Testis (tissue), 2 donors: ENCODE measurements at regions not wholly inside any gene's neighbourhood (a gene's known extent, or its start where the extent isn't known, plus 50 kb on each side); places are given as distances from the start of the nearest gene placed in this dataset.

Experiments
- DNase-seq: peaks from one replicate; pipeline ENCODE4 v3.0.0-alpha.2; 2019
- H3K27ac ChIP-seq, 2 donors: fragments of 200-600 bp; sonication (generic); one replicate each; pipeline ENCODE4 v1.5.1; 2019
- H3K27me3 ChIP-seq: fragments of 200-600 bp; sonication (generic); one replicate; pipeline ENCODE4 v1.5.1; 2019
- H3K36me3 ChIP-seq: fragments of 200-600 bp; sonication (generic); one replicate; pipeline ENCODE4 v1.5.1; 2017; ENCODE audit warnings: low read depth; ENCODE audit errors: missing control alignments
- H3K4me1 ChIP-seq: fragments of 200-600 bp; sonication (generic); one replicate; pipeline ENCODE4 v1.5.1; 2019
- H3K4me3 ChIP-seq, 2 donors: fragments of 200-600 bp; sonication (generic); one replicate each; pipeline ENCODE4 v1.5.1; 2017 to 2019
- H3K9me3 ChIP-seq: fragments of 200-600 bp; sonication (generic); one replicate; pipeline ENCODE4 v1.5.1; 2017
- POLR2A ChIP-seq: fragments of 450-650 bp; IDR thresholded peaks from one replicate; pipeline ENCODE4 v1.6.1; 2017; ENCODE audit warnings: antibody characterized with exemption, mild to moderate bottlenecking, moderate library complexity
- WGBS, 2 donors: methylation state at CpG; one replicate each; pipeline ENCODE4 v1.1.5; 2018; 5-methylcytosine and 5-hydroxymethylcytosine counted together
- intact Hi-C: fragments of 100-400 bp; cut with DNase I; formaldehyde crosslinking; loops from one replicate; pipeline ENCODE4 v1.15.1; 2023; ENCODE audit warnings: low total_unique reads
- TF ChIP-seq, protein P1 (sequence below), 3 experiments: fragments of 450-650 bp in 2 of 3; fragments of 200-600 bp in 1 of 3; sonication (generic) in 1 of 3; IDR thresholded peaks; one replicate each; pipeline ENCODE4 v1.5.1; 2016 to 2019; ENCODE audit warnings: antibody characterized with exemption in 3 of 3, mild to moderate bottlenecking in 2 of 3, moderate library complexity in 1 of 3

DNA sequence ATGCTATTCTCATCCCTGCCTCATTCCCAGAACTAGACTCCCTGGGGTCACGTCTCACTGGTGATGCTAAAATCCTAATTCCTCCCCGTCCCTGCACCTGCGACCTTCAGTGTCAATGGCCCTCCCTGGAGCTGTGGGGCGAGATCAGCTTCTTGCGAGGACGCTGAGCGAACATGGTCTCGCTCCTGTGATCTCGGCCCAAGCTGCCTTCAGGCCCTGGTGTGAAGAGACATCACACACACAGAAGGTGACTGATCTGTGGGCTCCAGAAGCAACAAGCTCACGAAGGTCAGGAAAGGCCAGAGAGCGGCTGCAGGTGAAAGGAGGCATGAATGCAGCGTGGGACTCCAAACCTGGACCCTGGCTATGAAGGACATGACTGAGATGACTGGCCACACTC, 139.5 kb upstream of the CST7 start:
- Histone ChIP-seq H3K4me3 (no peak overlapping the region), H3K27me3 (no peaks in the 10 kb centered on the region), H3K9me3 (no peaks in the 10 kb centered on the region), H3K27ac (no peak overlapping the region), H3K4me1 (no peaks in the 10 kb centered on the region), H3K36me3 (no peaks in the 10 kb centered on the region)
- DNase-seq = no peak
- WGBS, 2 donors = 93 to 94% methylated on average over 12 of the region's 12 CpGs
- intact Hi-C loops = no loop called here
- TF ChIP-seq, protein P1, sequence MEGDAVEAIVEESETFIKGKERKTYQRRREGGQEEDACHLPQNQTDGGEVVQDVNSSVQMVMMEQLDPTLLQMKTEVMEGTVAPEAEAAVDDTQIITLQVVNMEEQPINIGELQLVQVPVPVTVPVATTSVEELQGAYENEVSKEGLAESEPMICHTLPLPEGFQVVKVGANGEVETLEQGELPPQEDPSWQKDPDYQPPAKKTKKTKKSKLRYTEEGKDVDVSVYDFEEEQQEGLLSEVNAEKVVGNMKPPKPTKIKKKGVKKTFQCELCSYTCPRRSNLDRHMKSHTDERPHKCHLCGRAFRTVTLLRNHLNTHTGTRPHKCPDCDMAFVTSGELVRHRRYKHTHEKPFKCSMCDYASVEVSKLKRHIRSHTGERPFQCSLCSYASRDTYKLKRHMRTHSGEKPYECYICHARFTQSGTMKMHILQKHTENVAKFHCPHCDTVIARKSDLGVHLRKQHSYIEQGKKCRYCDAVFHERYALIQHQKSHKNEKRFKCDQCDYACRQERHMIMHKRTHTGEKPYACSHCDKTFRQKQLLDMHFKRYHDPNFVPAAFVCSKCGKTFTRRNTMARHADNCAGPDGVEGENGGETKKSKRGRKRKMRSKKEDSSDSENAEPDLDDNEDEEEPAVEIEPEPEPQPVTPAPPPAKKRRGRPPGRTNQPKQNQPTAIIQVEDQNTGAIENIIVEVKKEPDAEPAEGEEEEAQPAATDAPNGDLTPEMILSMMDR (IDR thresholded peaks at IDR 0.05) = no peak
- no peak for TF ChIP-seq POLR2A

GRCh38 chr20:24810676-24811407, 138.2 kb upstream of the CST7 start:
- Histone ChIP-seq H3K36me3 (no peaks in the 10 kb centered on the region), H3K4me1 (no peaks in the 10 kb centered on the region), H3K27ac (no peak overlapping the region), H3K4me3 (no peak overlapping the region), H3K27me3 (no peaks in the 10 kb centered on the region), H3K9me3 (no peaks in the 10 kb centered on the region)
- intact Hi-C loops = no loop called here
- TF ChIP-seq, protein P1 (IDR thresholded peaks at IDR 0.05) = no peak
- TF ChIP-seq POLR2A = no peak
- DNase-seq = no peak
- 83 to 93% methylated on average over 6 of the region's 6 CpGs for WGBS, 2 donors

DNA sequence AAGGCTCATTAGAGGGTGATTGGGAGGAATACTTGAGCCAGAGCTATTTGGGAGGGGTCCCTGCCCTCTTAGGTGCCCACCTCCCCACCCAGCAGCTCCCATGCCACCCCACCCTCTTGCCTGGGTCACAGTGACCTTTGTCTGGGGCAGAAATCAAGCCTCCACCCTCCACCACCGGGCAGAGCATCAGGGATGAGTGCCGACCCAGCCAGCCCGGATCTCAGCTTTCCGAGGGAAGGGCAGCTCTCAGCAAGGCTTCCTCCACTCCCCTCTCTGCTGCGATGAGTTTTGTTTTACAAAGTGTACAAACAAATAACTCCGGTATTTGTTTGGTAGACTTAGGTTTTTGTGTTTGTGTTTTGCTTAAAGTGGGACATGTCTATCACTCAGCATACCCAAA, 136.7 kb upstream of the CST7 start:
- no peak overlapping the region for H3K4me3 ChIP-seq
- intact Hi-C loops = no loop called here
- H3K36me3 ChIP-seq = no peaks in the 10 kb centered on the region
- no peaks in the 10 kb centered on the region for H3K4me1 ChIP-seq
- H3K27ac ChIP-seq = no peak overlapping the region
- TF ChIP-seq, protein P1 (IDR thresholded peaks at IDR 0.05) = no peak
- TF ChIP-seq POLR2A = no peak
- DNase-seq = no peak
- no peaks in the 10 kb centered on the region for H3K9me3 ChIP-seq
- WGBS, 2 donors = 56 to 60% methylated on average over 2 to 6 of the region's 6 CpGs
- no peaks in the 10 kb centered on the region for H3K27me3 ChIP-seq

DNA sequence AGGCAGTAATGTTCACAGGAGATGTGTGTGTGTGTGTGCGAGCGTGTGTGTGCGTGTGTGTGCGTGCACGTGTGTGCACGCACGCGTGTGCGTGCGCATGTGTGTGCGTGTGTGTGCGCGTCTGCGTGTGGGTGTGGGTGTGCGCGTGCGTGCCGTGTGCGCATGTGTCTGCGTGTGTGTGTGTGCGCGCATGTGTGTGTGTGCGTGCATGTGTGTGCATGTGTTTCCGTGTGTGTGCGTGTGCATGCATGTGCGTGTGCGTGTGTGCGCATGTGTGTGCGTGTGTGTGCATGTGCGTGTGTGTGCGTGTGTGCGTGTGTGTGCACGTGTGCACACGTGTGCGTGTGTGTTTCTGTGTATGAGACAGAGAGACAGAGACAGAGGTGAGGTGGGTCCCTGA, 136.0 kb upstream of the CST7 start:
- Histone ChIP-seq H3K4me1 (no peaks in the 10 kb centered on the region), H3K27ac (no peak overlapping the region), H3K27me3 (no peaks in the 10 kb centered on the region), H3K36me3 (no peaks in the 10 kb centered on the region), H3K4me3 (no peak overlapping the region), H3K9me3 (no peaks in the 10 kb centered on the region)
- WGBS, 2 donors = 78 to 80% methylated on average over 30 to 35 of the region's 35 CpGs
- TF ChIP-seq, protein P1 (IDR thresholded peaks at IDR 0.05) = no peak
- no peak for TF ChIP-seq POLR2A
- DNase-seq = no peak
- intact Hi-C loops = no loop called here

DNA sequence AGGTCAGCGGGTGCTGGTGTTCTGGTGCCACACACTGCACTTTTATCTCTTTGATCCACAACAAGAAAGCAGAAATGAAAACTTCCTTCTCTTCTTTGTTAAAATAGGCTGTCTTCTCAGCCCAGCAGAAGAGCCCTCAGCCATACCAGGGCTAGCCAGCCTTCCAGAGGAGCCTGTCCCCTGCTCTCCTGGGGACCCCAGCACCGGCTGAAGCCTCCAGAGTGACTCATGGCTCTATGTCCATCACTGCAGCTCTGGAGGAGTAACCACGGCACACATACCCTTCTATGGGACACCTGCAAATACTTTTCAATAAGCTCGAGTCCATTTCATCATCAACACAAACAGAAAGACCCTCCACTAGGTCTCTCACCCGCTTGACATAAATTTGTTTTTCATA, 135.6 kb upstream of the CST7 start:
- intact Hi-C loops = no loop called here
- no peaks in the 10 kb centered on the region for H3K9me3 ChIP-seq
- DNase-seq = no peak
- no peak overlapping the region for H3K4me3 ChIP-seq
- H3K27ac ChIP-seq = no peak overlapping the region
- no peak for TF ChIP-seq POLR2A
- TF ChIP-seq, protein P1 (IDR thresholded peaks at IDR 0.05) = no peak
- no peaks in the 10 kb centered on the region for H3K27me3 ChIP-seq
- WGBS, 2 donors = 76 to 84% methylated on average over 5 of the region's 5 CpGs
- no peaks in the 10 kb centered on the region for H3K36me3 ChIP-seq
- H3K4me1 ChIP-seq = no peaks in the 10 kb centered on the region
